BJ (cell line): ENCODE measurements at regions not wholly inside any gene's neighbourhood (a gene's known extent, or its start where the extent isn't known, plus 50 kb on each side); places are given as distances from the start of the nearest gene placed in this dataset.
A peak's percentile ranks its signal among the peaks of the same experiment; 100 is the strongest.

Experiments used
- CTCF ChIA-PET: fragments of 350-600 bp; formaldehyde crosslinking; extraction: SDS; loops from one replicate; lab custom pipeline; 2021; ENCODE audit warnings: antibody characterized with exemption, inconsistent platforms; lab: Yijun Ruan, JAX
- POLR2A ChIA-PET: fragments of 300-600 bp; sonication (Branson Sonifier 250); formaldehyde crosslinking; extraction: SDS; loops from one replicate; lab custom pipeline; 2021; ENCODE audit warnings: antibody characterized with exemption; lab: Charles Lee
- DNase-seq: peaks from one replicate; pipeline ENCODE4 v3.0.0-alpha.2; 2011; ENCODE audit warnings: low read depth
- H3K27me3 ChIP-seq: 2 replicates; pipeline ENCODE4 v1.6.0; 2011; ENCODE audit warnings: low read length; ENCODE audit not compliant: control insufficient read depth, insufficient read depth
- H3K36me3 ChIP-seq: 2 replicates; pipeline ENCODE4 v1.5.1; 2011; ENCODE audit warnings: low read length; ENCODE audit not compliant: control insufficient read depth, insufficient read depth
- H3K4me3 ChIP-seq: 2 replicates; pipeline ENCODE4 v1.5.1; 2011; ENCODE audit warnings: low read depth, mild to moderate bottlenecking, control low read depth, low read length
- CTCF ChIP-seq: IDR thresholded peaks from 2 replicates; pipeline ENCODE4 v1.5.1; 2011; ENCODE audit warnings: low read depth, mild to moderate bottlenecking, control low read depth, inconsistent platforms, low read length, moderate library complexity; ENCODE audit not compliant: insufficient read depth

GRCh38 chr13:110023729-110024644 is 237.6 kb upstream of the IRS2 start:
- no peak overlapping the region for H3K4me3 ChIP-seq
- no peak for DNase-seq
- no peak for TF ChIP-seq CTCF
- CTCF ChIA-PET = interaction anchor here (0.9 to 1.3 kb wide), 2 partner anchors 11 to 18 kb away, joined by 3 to 4 read pairs; no protein-coding TSS in a partner anchor
- POLR2A ChIA-PET = no interaction called here
- no peaks in the 10 kb centered on the region for H3K36me3 ChIP-seq
- no peaks in the 10 kb centered on the region for H3K27me3 ChIP-seq

GRCh38 chr13:110018009-110018408 is 231.6 kb upstream of the IRS2 start:
- POLR2A ChIA-PET = no interaction called here
- Histone ChIP-seq H3K27me3 (no peaks in the 10 kb centered on the region), H3K36me3 (no peaks in the 10 kb centered on the region), H3K4me3 (no peak overlapping the region)
- no peak for TF ChIP-seq CTCF
- CTCF ChIA-PET = interaction anchor here (2.2 kb wide), 1 partner anchor 27 kb away, joined by 5 read pairs; no protein-coding TSS in a partner anchor
- DNase-seq = no peak

- POLR2A ChIA-PET = no interaction called here
- CTCF ChIA-PET = interaction anchor here (0.7 to 2.2 kb wide), 2 partner anchors 28 to 74 kb away, joined by 3 to 5 read pairs; no protein-coding TSS in a partner anchor
- TF ChIP-seq CTCF = no peak
- no peaks in the 10 kb centered on the region for H3K27me3 ChIP-seq
- no peak overlapping the region for H3K4me3 ChIP-seq
- DNase-seq = peak; percentile 80
- H3K36me3 ChIP-seq = no peaks in the 10 kb centered on the region
Observed at GRCh38 chr13:110017379-110017778, 231.0 kb upstream of the IRS2 start.

GRCh38 chr13:110015253-110015652 is 228.9 kb upstream of the IRS2 start:
- TF ChIP-seq CTCF = no peak
- Histone ChIP-seq H3K36me3 (no peaks in the 10 kb centered on the region), H3K27me3 (no peaks in the 10 kb centered on the region), H3K4me3 (no peak overlapping the region)
- ChIA-PET POLR2A (no interaction called here), CTCF (interaction anchor here (0.6 kb wide), 1 partner anchor 1128 kb away, joined by 4 read pairs; no protein-coding TSS in a partner anchor)
- DNase-seq = no peak

- TF ChIP-seq CTCF = no peak
- ChIA-PET POLR2A (no interaction called here), CTCF (interaction anchor here (0.6 to 1.4 kb wide), 2 partner anchors 230 to 1129 kb away, joined by 3 to 4 read pairs; no protein-coding TSS in a partner anchor)
- Histone ChIP-seq H3K4me3 (no peak overlapping the region), H3K27me3 (no peaks in the 10 kb centered on the region), H3K36me3 (no peaks in the 10 kb centered on the region)
- DNase-seq = no peak
Observed at GRCh38 chr13:110014719-110015118, 228.3 kb upstream of the IRS2 start.
